GM12891 (cell line): ENCODE measurements at regions not wholly inside any gene's neighbourhood (a gene's known extent, or its start where the extent isn't known, plus 50 kb on each side); places are given as distances from the start of the nearest gene placed in this dataset.

Experiments used
- POLR2A ChIP-seq: IDR thresholded peaks from 2 replicates; pipeline ENCODE4 v1.6.1; 2011; ENCODE audit warnings: low read depth, low read length, control low read depth
- POLR2AphosphoS5 ChIP-seq: IDR thresholded peaks from 2 replicates; pipeline ENCODE4 v1.6.1; 2011; ENCODE audit warnings: low read depth, low read length, control low read depth
- SPI1 ChIP-seq: IDR thresholded peaks from 2 replicates; pipeline ENCODE4 v1.6.1; 2011; ENCODE audit warnings: low read depth, low read length, control low read depth

DNA sequence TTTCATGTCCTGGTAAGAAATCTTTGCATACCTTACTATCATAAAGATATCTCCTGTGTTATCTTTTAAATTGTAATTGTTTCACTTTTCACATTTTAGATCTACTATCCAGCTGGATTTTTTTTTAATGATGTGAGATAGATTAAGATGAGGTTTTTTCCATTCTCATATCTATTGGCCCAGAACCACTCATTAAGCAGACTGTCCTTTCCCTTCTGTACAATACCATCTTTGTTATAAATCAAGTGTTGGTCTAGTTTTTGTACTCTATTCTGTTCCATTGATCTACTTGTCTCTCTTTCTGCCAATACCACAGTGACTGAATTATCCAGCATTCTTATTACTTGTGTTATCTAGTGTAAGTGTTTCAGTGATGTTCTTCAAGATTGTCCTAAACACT lies 131.6 kb upstream of the TRIM2 start:
- TF ChIP-seq POLR2A (no peak), POLR2AphosphoS5 (no peak), SPI1 (no peak)
